ENCODE measurements at regions not wholly inside any gene's neighbourhood (a gene's known extent, or its start where the extent isn't known, plus 50 kb on each side); places are given as distances from the start of the nearest gene placed in this dataset.

- Histone ChIP-seq H3K27ac (no peak overlapping the region), H3K36me3 (no peaks in the 10 kb centered on the region), H3K4me3 (no peak overlapping the region), H3K4me1 (no peaks in the 10 kb centered on the region), H3K9ac (ENCODE audit: low read depth in 2 of 2, low read length in 2 of 2) (no peak overlapping the region), H3K9me3 (no peaks in the 10 kb centered on the region), H3K27me3 (no peaks in the 10 kb centered on the region)
- intact Hi-C loops (cut with DNase I) = no loop called here
- DNase-seq = no peak
- TF ChIP-seq, protein P1, sequence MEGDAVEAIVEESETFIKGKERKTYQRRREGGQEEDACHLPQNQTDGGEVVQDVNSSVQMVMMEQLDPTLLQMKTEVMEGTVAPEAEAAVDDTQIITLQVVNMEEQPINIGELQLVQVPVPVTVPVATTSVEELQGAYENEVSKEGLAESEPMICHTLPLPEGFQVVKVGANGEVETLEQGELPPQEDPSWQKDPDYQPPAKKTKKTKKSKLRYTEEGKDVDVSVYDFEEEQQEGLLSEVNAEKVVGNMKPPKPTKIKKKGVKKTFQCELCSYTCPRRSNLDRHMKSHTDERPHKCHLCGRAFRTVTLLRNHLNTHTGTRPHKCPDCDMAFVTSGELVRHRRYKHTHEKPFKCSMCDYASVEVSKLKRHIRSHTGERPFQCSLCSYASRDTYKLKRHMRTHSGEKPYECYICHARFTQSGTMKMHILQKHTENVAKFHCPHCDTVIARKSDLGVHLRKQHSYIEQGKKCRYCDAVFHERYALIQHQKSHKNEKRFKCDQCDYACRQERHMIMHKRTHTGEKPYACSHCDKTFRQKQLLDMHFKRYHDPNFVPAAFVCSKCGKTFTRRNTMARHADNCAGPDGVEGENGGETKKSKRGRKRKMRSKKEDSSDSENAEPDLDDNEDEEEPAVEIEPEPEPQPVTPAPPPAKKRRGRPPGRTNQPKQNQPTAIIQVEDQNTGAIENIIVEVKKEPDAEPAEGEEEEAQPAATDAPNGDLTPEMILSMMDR (IDR thresholded peaks at IDR 0.05) = no peak
Observed at GRCh38 chr21:36606287-36606982, 92.5 kb upstream of the SIM2 start.

DNA sequence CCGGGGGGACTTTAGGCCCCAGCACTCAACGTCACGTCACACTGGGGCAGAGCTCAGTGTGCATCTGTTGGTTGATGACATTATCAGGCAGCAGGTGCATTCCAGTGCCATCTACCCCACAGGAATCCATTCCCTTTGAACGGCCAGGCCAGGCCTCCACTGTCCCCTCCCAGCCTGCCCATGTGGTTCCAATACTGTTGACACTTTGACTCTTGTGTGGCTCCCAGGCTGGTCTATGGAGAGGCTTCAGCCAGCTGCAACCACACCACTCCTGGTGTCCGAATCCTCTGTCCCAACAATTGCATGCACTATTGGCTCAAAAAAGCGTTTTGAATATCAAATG is 92.0 kb upstream of the SIM2 start:
- Histone ChIP-seq H3K27ac (no peak overlapping the region), H3K27me3 (no peaks in the 10 kb centered on the region), H3K9ac (ENCODE audit: low read depth in 2 of 2, low read length in 2 of 2) (no peak overlapping the region), H3K36me3 (no peaks in the 10 kb centered on the region), H3K4me1 (no peaks in the 10 kb centered on the region), H3K9me3 (no peaks in the 10 kb centered on the region), H3K4me3 (no peak overlapping the region)
- intact Hi-C loops (cut with DNase I) = no loop called here
- no peak for DNase-seq
- TF ChIP-seq, protein P1 (IDR thresholded peaks at IDR 0.05) = no peak

- Histone ChIP-seq H3K27me3 (no peaks in the 10 kb centered on the region), H3K4me3 (no peak overlapping the region), H3K9ac (ENCODE audit: low read depth in 2 of 2, low read length in 2 of 2) (no peak overlapping the region), H3K27ac (no peak overlapping the region), H3K9me3 (no peaks in the 10 kb centered on the region), H3K4me1 (no peaks in the 10 kb centered on the region), H3K36me3 (no peaks in the 10 kb centered on the region)
- intact Hi-C loops (cut with DNase I) = no loop called here
- no peak for DNase-seq
- TF ChIP-seq, protein P1 (IDR thresholded peaks at IDR 0.05) = no peak
Observed at GRCh38 chr21:36608041-36608896, 90.6 kb upstream of the SIM2 start.

GRCh38 chr21:36608897-36609225 is 90.1 kb upstream of the SIM2 start:
- Histone ChIP-seq H3K4me3 (no peak overlapping the region), H3K27ac (no peak overlapping the region), H3K9ac (ENCODE audit: low read depth in 2 of 2, low read length in 2 of 2) (no peak overlapping the region), H3K27me3 (no peaks in the 10 kb centered on the region), H3K36me3 (no peaks in the 10 kb centered on the region), H3K9me3 (no peaks in the 10 kb centered on the region), H3K4me1 (no peaks in the 10 kb centered on the region)
- DNase-seq = no peak
- intact Hi-C loops (cut with DNase I) = no loop called here
- TF ChIP-seq, protein P1 (IDR thresholded peaks at IDR 0.05) = no peak

DNA sequence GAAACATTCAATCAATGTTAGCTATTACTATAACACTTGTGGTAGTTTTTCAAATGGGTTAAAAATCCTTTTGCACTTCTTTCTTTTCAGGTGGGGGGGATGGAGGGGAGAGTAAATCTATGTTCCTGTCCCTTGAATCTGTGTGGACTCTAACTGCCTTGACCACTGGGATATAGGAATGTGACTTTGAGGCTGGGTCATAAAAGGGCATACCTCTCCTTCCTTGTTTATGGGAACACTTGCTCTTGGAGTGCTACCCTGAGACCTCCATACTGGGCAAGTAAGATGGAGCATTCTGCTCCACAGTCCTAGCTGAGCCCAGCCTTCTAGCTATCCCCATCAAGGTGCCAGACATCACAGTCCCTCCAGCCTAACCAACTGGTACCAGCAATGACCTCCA is 89.3 kb upstream of the SIM2 start:
- Histone ChIP-seq H3K4me1 (no peaks in the 10 kb centered on the region), H3K27ac (no peak overlapping the region), H3K4me3 (no peak overlapping the region), H3K9ac (ENCODE audit: low read depth in 2 of 2, low read length in 2 of 2) (no peak overlapping the region), H3K9me3 (no peaks in the 10 kb centered on the region), H3K36me3 (no peaks in the 10 kb centered on the region), H3K27me3 (no peaks in the 10 kb centered on the region)
- TF ChIP-seq, protein P1 (IDR thresholded peaks at IDR 0.05) = no peak
- DNase-seq = no peak
- intact Hi-C loops (cut with DNase I) = no loop called here
